Stimulated activated CD4-positive, alpha-beta T cell treated with anti-CD3 and anti-CD28 coated beads, Interleukin-4, amount 100 ng/mL, for 1 hour (primary cell): ENCODE measurements at regions not wholly inside any gene's neighbourhood (a gene's known extent, or its start where the extent isn't known, plus 50 kb on each side); places are given as distances from the start of the nearest gene placed in this dataset.

Source experiments
- DNase-seq: peaks from one replicate; pipeline ENCODE4 v3.0.0-alpha.2; 2020

- DNase-seq = no peak
These were observed 133.6 kb downstream of the SH3BGRL2 start for GRCh38 chr6:79764747-79765146.

- DNase-seq = no peak
These were observed 132.2 kb downstream of the SH3BGRL2 start for GRCh38 chr6:79763301-79763700.

GRCh38 chr6:79762370-79762769 lies 131.2 kb downstream of the SH3BGRL2 start:
- no peak for DNase-seq

- DNase-seq = no peak
These were observed 125.4 kb downstream of the SH3BGRL2 start for GRCh38 chr6:79756496-79756895.

GRCh38 chr6:79755967-79756366 lies 124.8 kb downstream of the SH3BGRL2 start:
- no peak for DNase-seq
